ENCODE measurements at regions not wholly inside any gene's neighbourhood (a gene's known extent, or its start where the extent isn't known, plus 50 kb on each side); places are given as distances from the start of the nearest gene placed in this dataset.

- TF ChIP-seq POLR2A (IDR thresholded peaks at IDR 0.05), result no peak
- no peak for TF ChIP-seq CTCF (IDR thresholded peaks at IDR 0.05)
- TF ChIP-seq POLR2AphosphoS5 (IDR thresholded peaks at IDR 0.05), result no peak
- TF ChIP-seq EP300 (IDR thresholded peaks at IDR 0.05), result no peak
Measured at GRCh38 chr10:23695825-23696420, 257.0 kb downstream of the OTUD1 start.
